ENCODE measurements at regions not wholly inside any gene's neighbourhood (a gene's known extent, or its start where the extent isn't known, plus 50 kb on each side); places are given as distances from the start of the nearest gene placed in this dataset.

DNA sequence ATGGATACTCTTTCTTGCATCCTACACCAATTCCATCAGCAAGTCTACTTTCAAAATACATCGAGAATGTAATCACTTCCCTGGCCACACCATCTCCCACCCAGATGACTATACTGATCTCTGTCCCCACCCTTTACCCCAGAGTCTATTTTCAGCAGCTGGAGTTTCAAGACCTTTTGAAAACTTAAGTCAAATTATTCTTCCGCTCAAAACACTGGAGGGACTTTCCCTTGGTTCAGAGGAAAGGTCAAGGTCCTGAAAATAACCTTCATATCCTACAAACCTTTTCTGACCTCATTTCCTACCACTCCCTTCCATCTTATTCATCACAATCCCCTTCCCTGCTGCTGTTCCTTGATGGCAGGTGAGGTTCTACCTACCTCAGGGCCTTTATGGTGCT lies 58.8 kb upstream of the LYPD6 start:
- no peak for DNase-seq (ENCODE audit: low spot score)
- H3K27me3 ChIP-seq = no peaks in the 10 kb centered on the region
- no peak overlapping the region for H3K27ac ChIP-seq
- H3K9me3 ChIP-seq (ENCODE audit: low read depth) = no peaks in the 10 kb centered on the region
- H3K4me3 ChIP-seq = no peak overlapping the region
- no peaks in the 10 kb centered on the region for H3K79me2 ChIP-seq
- H4K20me1 ChIP-seq (ENCODE audit: insufficient read depth, poor library complexity, severe bottlenecking) = no peaks in the 10 kb centered on the region
- TF ChIP-seq EZH2 (IDR thresholded peaks at IDR 0.05; ENCODE audit: borderline replicate concordance) = no peak
- no peak for TF ChIP-seq EZH2phosphoT487 (IDR thresholded peaks at IDR 0.05; ENCODE audit: low read depth, severe bottlenecking, unreplicated experiment)
- TF ChIP-seq, protein P1, sequence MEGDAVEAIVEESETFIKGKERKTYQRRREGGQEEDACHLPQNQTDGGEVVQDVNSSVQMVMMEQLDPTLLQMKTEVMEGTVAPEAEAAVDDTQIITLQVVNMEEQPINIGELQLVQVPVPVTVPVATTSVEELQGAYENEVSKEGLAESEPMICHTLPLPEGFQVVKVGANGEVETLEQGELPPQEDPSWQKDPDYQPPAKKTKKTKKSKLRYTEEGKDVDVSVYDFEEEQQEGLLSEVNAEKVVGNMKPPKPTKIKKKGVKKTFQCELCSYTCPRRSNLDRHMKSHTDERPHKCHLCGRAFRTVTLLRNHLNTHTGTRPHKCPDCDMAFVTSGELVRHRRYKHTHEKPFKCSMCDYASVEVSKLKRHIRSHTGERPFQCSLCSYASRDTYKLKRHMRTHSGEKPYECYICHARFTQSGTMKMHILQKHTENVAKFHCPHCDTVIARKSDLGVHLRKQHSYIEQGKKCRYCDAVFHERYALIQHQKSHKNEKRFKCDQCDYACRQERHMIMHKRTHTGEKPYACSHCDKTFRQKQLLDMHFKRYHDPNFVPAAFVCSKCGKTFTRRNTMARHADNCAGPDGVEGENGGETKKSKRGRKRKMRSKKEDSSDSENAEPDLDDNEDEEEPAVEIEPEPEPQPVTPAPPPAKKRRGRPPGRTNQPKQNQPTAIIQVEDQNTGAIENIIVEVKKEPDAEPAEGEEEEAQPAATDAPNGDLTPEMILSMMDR (IDR thresholded peaks at IDR 0.05; ENCODE audit: poor library complexity) = no peak
- no peak overlapping the region for H3K4me2 ChIP-seq
- H3K9me2 ChIP-seq (replicated peaks; ENCODE audit: insufficient read depth) = no peaks in the 10 kb centered on the region
- no peak overlapping the region for H2AFZ ChIP-seq
- WGBS (ENCODE audit: low lambda C conversion rate, missing lambda C conversion rate) = 96% methylated on average over 2 of the region's 2 CpGs
- no peaks in the 10 kb centered on the region for H3K36me3 ChIP-seq (replicated peaks; ENCODE audit: insufficient read depth, low read depth)
- H3K4me1 ChIP-seq (ENCODE audit: insufficient read depth) = no peaks in the 10 kb centered on the region

DNA sequence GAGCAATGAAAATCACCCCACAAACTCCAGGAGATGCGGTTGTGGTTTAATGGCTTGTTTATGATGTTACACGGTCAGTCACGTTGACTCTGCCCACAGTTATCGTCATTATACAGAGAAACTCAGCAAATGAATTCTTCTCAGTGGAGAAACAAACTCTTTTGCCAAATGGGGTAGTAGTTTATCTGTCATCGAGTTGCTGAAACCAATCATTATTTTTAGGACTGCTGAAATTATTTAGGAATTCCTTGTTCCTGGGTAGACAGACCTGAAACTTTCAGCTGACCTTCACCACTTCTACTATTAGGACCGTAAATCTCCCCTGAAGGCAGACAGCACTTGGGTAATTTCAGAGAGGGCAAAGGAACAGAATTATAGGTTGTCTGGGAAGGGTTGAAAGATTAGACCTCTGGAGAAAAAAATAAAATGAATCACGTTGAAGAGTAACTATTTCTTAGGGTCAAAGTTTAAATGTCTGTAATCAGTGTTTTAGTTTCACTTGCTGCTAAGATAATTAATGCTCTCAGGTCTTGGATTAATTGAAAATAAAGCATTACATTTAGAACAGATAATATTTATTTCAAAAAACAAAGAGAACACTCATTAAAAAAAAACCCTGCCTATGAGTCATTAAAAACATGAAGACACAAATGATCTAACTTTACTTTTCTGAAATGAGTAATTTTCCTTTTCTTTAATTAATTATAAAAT lies 52.1 kb upstream of the LYPD6 start:
- Histone ChIP-seq H3K27ac (peak overlapping the region; percentile 62), H2AFZ (no peak overlapping the region), H3K27me3 (no peaks in the 10 kb centered on the region), H3K4me3 (no peak overlapping the region), H3K9me3 (ENCODE audit: low read depth) (no peaks in the 10 kb centered on the region), H3K79me2 (no peaks in the 10 kb centered on the region), H3K4me1 (ENCODE audit: insufficient read depth) (peaks cover 10% of the 10 kb centered on the region), H3K4me2 (peak overlapping the region; percentile 32), H3K9me2 (replicated peaks; ENCODE audit: insufficient read depth) (no peaks in the 10 kb centered on the region), H3K36me3 (replicated peaks; ENCODE audit: insufficient read depth, low read depth) (no peaks in the 10 kb centered on the region), H4K20me1 (ENCODE audit: insufficient read depth, poor library complexity, severe bottlenecking) (no peaks in the 10 kb centered on the region)
- 44% methylated on average over 7 of the region's 7 CpGs for WGBS (ENCODE audit: low lambda C conversion rate, missing lambda C conversion rate)
- TF ChIP-seq EZH2phosphoT487 (IDR thresholded peaks at IDR 0.05; ENCODE audit: low read depth, severe bottlenecking, unreplicated experiment) = no peak
- no peak for TF ChIP-seq EZH2 (IDR thresholded peaks at IDR 0.05; ENCODE audit: borderline replicate concordance)
- no peak for DNase-seq (ENCODE audit: low spot score)

DNA sequence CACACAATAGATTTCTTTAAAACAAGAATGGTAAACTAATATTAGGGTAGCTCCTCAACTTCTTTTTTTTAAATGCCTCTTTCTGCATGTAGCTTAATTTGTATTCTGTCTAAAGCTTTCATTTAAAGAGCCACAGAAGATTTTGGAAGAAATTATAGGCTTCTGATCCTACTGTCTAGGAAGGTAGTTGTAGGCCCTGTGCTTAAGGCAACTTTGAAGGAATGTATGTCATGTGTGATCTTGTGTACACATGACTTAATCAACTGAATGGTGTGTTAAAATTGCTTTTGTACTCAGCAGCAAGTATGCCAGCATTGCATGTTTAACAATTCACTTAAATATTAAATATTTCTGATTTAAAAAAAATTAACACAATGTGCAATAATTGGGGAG lies 51.5 kb upstream of the LYPD6 start:
- no peak overlapping the region for H3K4me3 ChIP-seq
- H3K4me2 ChIP-seq = peak overlapping the region; percentile 32
- H3K27me3 ChIP-seq = no peaks in the 10 kb centered on the region
- no peak overlapping the region for H2AFZ ChIP-seq
- peak overlapping the region; percentile 62 for H3K27ac ChIP-seq
- no peaks in the 10 kb centered on the region for H3K9me2 ChIP-seq (replicated peaks; ENCODE audit: insufficient read depth)
- H3K36me3 ChIP-seq (replicated peaks; ENCODE audit: insufficient read depth, low read depth) = no peaks in the 10 kb centered on the region
- no peaks in the 10 kb centered on the region for H4K20me1 ChIP-seq (ENCODE audit: insufficient read depth, poor library complexity, severe bottlenecking)
- H3K9me3 ChIP-seq (ENCODE audit: low read depth) = no peaks in the 10 kb centered on the region
- TF ChIP-seq, protein P1 (IDR thresholded peaks at IDR 0.05; ENCODE audit: poor library complexity) = no peak
- TF ChIP-seq EZH2phosphoT487 (IDR thresholded peaks at IDR 0.05; ENCODE audit: low read depth, severe bottlenecking, unreplicated experiment) (no peak), EZH2 (IDR thresholded peaks at IDR 0.05; ENCODE audit: borderline replicate concordance) (no peak)
- no peak for DNase-seq (ENCODE audit: low spot score)
- no peaks in the 10 kb centered on the region for H3K79me2 ChIP-seq
- H3K4me1 ChIP-seq (ENCODE audit: insufficient read depth) = peaks cover 10% of the 10 kb centered on the region

All from hepatocyte (in vitro differentiated cells).